ENCODE measurements at regions not wholly inside any gene's neighbourhood (a gene's known extent, or its start where the extent isn't known, plus 50 kb on each side); places are given as distances from the start of the nearest gene placed in this dataset.

- no peaks in the 10 kb centered on the region for H3K36me3 Mint-ChIP-seq
- DNase-seq, result no peak
- no peak overlapping the region for H3K27ac Mint-ChIP-seq
- no peak overlapping the region for H3K4me3 Mint-ChIP-seq
- peaks cover 0 to 8% (median 5%) of the 10 kb centered on the region in 6 donors for H3K9me3 Mint-ChIP-seq
- peaks cover 0 to 1% (median 0%) of the 10 kb centered on the region in 3 donors for H3K27me3 Mint-ChIP-seq (ENCODE audit: low read depth in 3 of 3)
- no peaks in the 10 kb centered on the region for H3K4me1 Mint-ChIP-seq
Measured at GRCh38 chr4:37101686-37102085, 142.9 kb upstream of the NWD2 start.

- H3K4me1 Mint-ChIP-seq, result no peaks in the 10 kb centered on the region
- H3K27me3 Mint-ChIP-seq (ENCODE audit: low read depth in 3 of 3), result no peaks in the 10 kb centered on the region
- DNase-seq, result no peak
- H3K36me3 Mint-ChIP-seq, result no peaks in the 10 kb centered on the region
- H3K27ac Mint-ChIP-seq, result no peak overlapping the region
- no peak overlapping the region for H3K4me3 Mint-ChIP-seq
- H3K9me3 Mint-ChIP-seq, result peaks cover 0 to 14% (median 0%) of the 10 kb centered on the region in 6 donors
Measured at GRCh38 chr4:37109756-37110155, 134.8 kb upstream of the NWD2 start.

GRCh38 chr4:37124800-37125199 is 119.7 kb upstream of the NWD2 start:
- no peak for DNase-seq
- Mint-ChIP-seq H3K4me1 (no peaks in the 10 kb centered on the region), H3K4me3 (no peak overlapping the region), H3K36me3 (no peaks in the 10 kb centered on the region), H3K27me3 (ENCODE audit: low read depth in 3 of 3) (peaks cover 0 to 2% (median 0%) of the 10 kb centered on the region in 3 donors), H3K9me3 (peaks cover 3 to 11% (median 9%) of the 10 kb centered on the region in 6 donors), H3K27ac (no peak overlapping the region)

GRCh38 chr4:37126051-37126450 is 118.5 kb upstream of the NWD2 start:
- no peaks in the 10 kb centered on the region for H3K36me3 Mint-ChIP-seq
- DNase-seq, result no peak
- H3K4me1 Mint-ChIP-seq, result no peaks in the 10 kb centered on the region
- peaks cover 3 to 11% (median 9%) of the 10 kb centered on the region in 6 donors for H3K9me3 Mint-ChIP-seq
- no peak overlapping the region for H3K27ac Mint-ChIP-seq
- H3K27me3 Mint-ChIP-seq (ENCODE audit: low read depth in 3 of 3), result peaks cover 0 to 2% (median 0%) of the 10 kb centered on the region in 3 donors
- H3K4me3 Mint-ChIP-seq, result no peak overlapping the region

GRCh38 chr4:37130465-37130864 is 114.1 kb upstream of the NWD2 start:
- no peaks in the 10 kb centered on the region for H3K36me3 Mint-ChIP-seq
- no peak overlapping the region for H3K27ac Mint-ChIP-seq
- H3K4me3 Mint-ChIP-seq, result no peak overlapping the region
- peaks cover 0 to 2% (median 0%) of the 10 kb centered on the region in 3 donors for H3K27me3 Mint-ChIP-seq (ENCODE audit: low read depth in 3 of 3)
- peaks cover 0 to 3% (median 2%) of the 10 kb centered on the region in 6 donors for H3K9me3 Mint-ChIP-seq
- DNase-seq, result no peak
- H3K4me1 Mint-ChIP-seq, result no peaks in the 10 kb centered on the region

GRCh38 chr4:37132351-37132974 is 112.1 kb upstream of the NWD2 start:
- H3K4me1 Mint-ChIP-seq, result no peaks in the 10 kb centered on the region
- H3K27me3 Mint-ChIP-seq (ENCODE audit: low read depth in 3 of 3), result no peaks in the 10 kb centered on the region
- peaks cover 0 to 7% (median 1%) of the 10 kb centered on the region in 6 donors for H3K9me3 Mint-ChIP-seq
- H3K27ac Mint-ChIP-seq, result no peak overlapping the region
- H3K4me3 Mint-ChIP-seq, result no peak overlapping the region
- no peaks in the 10 kb centered on the region for H3K36me3 Mint-ChIP-seq
- DNase-seq, result no peak

GRCh38 chr4:37132975-37133360 is 111.6 kb upstream of the NWD2 start:
- Mint-ChIP-seq H3K27me3 (ENCODE audit: low read depth in 3 of 3) (no peaks in the 10 kb centered on the region), H3K4me3 (no peak overlapping the region), H3K36me3 (no peaks in the 10 kb centered on the region), H3K27ac (no peak overlapping the region), H3K4me1 (no peaks in the 10 kb centered on the region), H3K9me3 (peaks cover 0 to 7% (median 1%) of the 10 kb centered on the region in 6 donors)
- DNase-seq, result no peak

- no peaks in the 10 kb centered on the region for H3K27me3 Mint-ChIP-seq (ENCODE audit: low read depth in 3 of 3)
- H3K9me3 Mint-ChIP-seq, result peaks cover 0 to 8% (median 3%) of the 10 kb centered on the region in 6 donors
- no peak overlapping the region for H3K4me3 Mint-ChIP-seq
- no peak overlapping the region for H3K27ac Mint-ChIP-seq
- no peak for DNase-seq
- H3K36me3 Mint-ChIP-seq, result no peaks in the 10 kb centered on the region
- H3K4me1 Mint-ChIP-seq, result no peaks in the 10 kb centered on the region
Measured at GRCh38 chr4:37138019-37138653, 106.4 kb upstream of the NWD2 start.

GRCh38 chr4:37138789-37139188 is 105.8 kb upstream of the NWD2 start:
- H3K27me3 Mint-ChIP-seq (ENCODE audit: low read depth in 3 of 3), result no peaks in the 10 kb centered on the region
- H3K4me3 Mint-ChIP-seq, result no peak overlapping the region
- no peaks in the 10 kb centered on the region for H3K36me3 Mint-ChIP-seq
- no peaks in the 10 kb centered on the region for H3K4me1 Mint-ChIP-seq
- H3K27ac Mint-ChIP-seq, result no peak overlapping the region
- H3K9me3 Mint-ChIP-seq, result peaks cover 0 to 8% (median 2%) of the 10 kb centered on the region in 6 donors
- no peak for DNase-seq

GRCh38 chr4:37139987-37140386 is 104.6 kb upstream of the NWD2 start:
- no peak for DNase-seq
- Mint-ChIP-seq H3K9me3 (peaks cover 0 to 7% (median 2%) of the 10 kb centered on the region in 6 donors), H3K4me3 (no peak overlapping the region), H3K27me3 (ENCODE audit: low read depth in 3 of 3) (no peaks in the 10 kb centered on the region), H3K4me1 (no peaks in the 10 kb centered on the region), H3K27ac (no peak overlapping the region), H3K36me3 (no peaks in the 10 kb centered on the region)

GRCh38 chr4:37146260-37146659 is 98.3 kb upstream of the NWD2 start:
- H3K27me3 Mint-ChIP-seq (ENCODE audit: low read depth in 3 of 3), result no peaks in the 10 kb centered on the region
- no peak overlapping the region for H3K4me3 Mint-ChIP-seq
- no peak overlapping the region for H3K27ac Mint-ChIP-seq
- peaks cover 4 to 22% (median 10%) of the 10 kb centered on the region in 6 donors for H3K9me3 Mint-ChIP-seq
- H3K36me3 Mint-ChIP-seq, result no peaks in the 10 kb centered on the region
- no peak for DNase-seq
- H3K4me1 Mint-ChIP-seq, result no peaks in the 10 kb centered on the region

- Mint-ChIP-seq H3K4me1 (no peaks in the 10 kb centered on the region), H3K9me3 (peaks cover 0 to 6% (median 2%) of the 10 kb centered on the region in 6 donors), H3K4me3 (no peak overlapping the region), H3K36me3 (peaks cover 0 to 3% (median 0%) of the 10 kb centered on the region in 3 donors), H3K27me3 (ENCODE audit: low read depth in 3 of 3) (peaks cover 0 to 4% (median 2%) of the 10 kb centered on the region in 3 donors), H3K27ac (no peak overlapping the region)
- DNase-seq, result no peak
Measured at GRCh38 chr4:37157476-37158167, 86.9 kb upstream of the NWD2 start.

- peaks cover 0 to 2% (median under 1%) of the 10 kb centered on the region in 6 donors for H3K9me3 Mint-ChIP-seq
- peaks cover 0 to 3% (median 0%) of the 10 kb centered on the region in 3 donors for H3K36me3 Mint-ChIP-seq
- H3K4me1 Mint-ChIP-seq, result no peaks in the 10 kb centered on the region
- H3K27ac Mint-ChIP-seq, result no peak overlapping the region
- no peak overlapping the region for H3K4me3 Mint-ChIP-seq
- DNase-seq, result no peak
- peaks cover 0 to 2% (median 2%) of the 10 kb centered on the region in 3 donors for H3K27me3 Mint-ChIP-seq (ENCODE audit: low read depth in 3 of 3)
Measured at GRCh38 chr4:37160653-37161052, 83.9 kb upstream of the NWD2 start.

- no peaks in the 10 kb centered on the region for H3K4me1 Mint-ChIP-seq
- no peaks in the 10 kb centered on the region for H3K36me3 Mint-ChIP-seq
- H3K9me3 Mint-ChIP-seq, result peaks cover 0 to 2% (median 0%) of the 10 kb centered on the region in 6 donors
- no peak for DNase-seq
- H3K4me3 Mint-ChIP-seq, result no peak overlapping the region
- H3K27me3 Mint-ChIP-seq (ENCODE audit: low read depth in 3 of 3), result peaks cover 0 to 2% (median 0%) of the 10 kb centered on the region in 3 donors
- H3K27ac Mint-ChIP-seq, result no peak overlapping the region
Measured at GRCh38 chr4:37165844-37166243, 78.7 kb upstream of the NWD2 start.

Data from immature natural killer cell (primary cell).